GM10248 (cell line): ENCODE measurements at regions not wholly inside any gene's neighbourhood (a gene's known extent, or its start where the extent isn't known, plus 50 kb on each side); places are given as distances from the start of the nearest gene placed in this dataset.

Experiments used
- CTCF ChIA-PET: fragments of 300-600 bp; sonication (Branson Sonifier 250); formaldehyde crosslinking; extraction: SDS; loops from one replicate; lab custom pipeline; 2021; ENCODE audit warnings: antibody characterized with exemption; lab: Yijun Ruan, JAX
- POLR2A ChIA-PET: fragments of 350-650 bp; sonication (Branson Sonifier 250); formaldehyde crosslinking; extraction: SDS; loops from one replicate; lab custom pipeline; 2020; ENCODE audit warnings: antibody characterized with exemption; lab: Yijun Ruan, JAX
- DNase-seq: peaks from one replicate; pipeline ENCODE4 v3.0.0; 2012; ENCODE audit errors: extremely low spot score
- TF ChIP-seq, protein P1 (sequence below): IDR thresholded peaks from 2 replicates; pipeline ENCODE4 v1.5.1; 2012; ENCODE audit warnings: mild to moderate bottlenecking, low read depth; ENCODE audit errors: extremely low read depth, missing control alignments, control extremely low read depth

DNA sequence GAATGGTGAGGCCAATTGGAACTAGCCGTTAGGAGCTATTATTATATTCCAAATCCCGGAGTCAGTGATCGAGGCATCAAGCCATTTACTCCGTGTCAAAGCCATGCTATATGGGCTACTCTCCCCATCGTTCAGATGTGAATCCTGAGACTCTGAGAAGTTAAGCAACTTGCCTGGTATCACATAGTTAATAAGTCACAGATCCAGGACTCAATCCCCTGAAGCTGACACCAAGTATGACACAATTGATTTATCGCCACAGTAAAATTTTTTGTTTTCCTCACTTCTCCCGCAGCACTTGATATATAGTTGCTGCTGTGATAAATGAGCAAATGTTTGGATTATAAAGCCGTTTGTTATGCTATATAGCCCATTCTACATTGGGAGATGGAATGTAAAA, 50.8 kb upstream of the TSHZ2 start:
- CTCF ChIA-PET: interaction anchor here (1.3 kb wide), 1 partner anchor 19 kb away, joined by 4 read pairs; no protein-coding TSS in a partner anchor
- TF ChIP-seq, protein P1, sequence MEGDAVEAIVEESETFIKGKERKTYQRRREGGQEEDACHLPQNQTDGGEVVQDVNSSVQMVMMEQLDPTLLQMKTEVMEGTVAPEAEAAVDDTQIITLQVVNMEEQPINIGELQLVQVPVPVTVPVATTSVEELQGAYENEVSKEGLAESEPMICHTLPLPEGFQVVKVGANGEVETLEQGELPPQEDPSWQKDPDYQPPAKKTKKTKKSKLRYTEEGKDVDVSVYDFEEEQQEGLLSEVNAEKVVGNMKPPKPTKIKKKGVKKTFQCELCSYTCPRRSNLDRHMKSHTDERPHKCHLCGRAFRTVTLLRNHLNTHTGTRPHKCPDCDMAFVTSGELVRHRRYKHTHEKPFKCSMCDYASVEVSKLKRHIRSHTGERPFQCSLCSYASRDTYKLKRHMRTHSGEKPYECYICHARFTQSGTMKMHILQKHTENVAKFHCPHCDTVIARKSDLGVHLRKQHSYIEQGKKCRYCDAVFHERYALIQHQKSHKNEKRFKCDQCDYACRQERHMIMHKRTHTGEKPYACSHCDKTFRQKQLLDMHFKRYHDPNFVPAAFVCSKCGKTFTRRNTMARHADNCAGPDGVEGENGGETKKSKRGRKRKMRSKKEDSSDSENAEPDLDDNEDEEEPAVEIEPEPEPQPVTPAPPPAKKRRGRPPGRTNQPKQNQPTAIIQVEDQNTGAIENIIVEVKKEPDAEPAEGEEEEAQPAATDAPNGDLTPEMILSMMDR: no peak
- POLR2A ChIA-PET: no interaction called here
- DNase-seq: no peak

DNA sequence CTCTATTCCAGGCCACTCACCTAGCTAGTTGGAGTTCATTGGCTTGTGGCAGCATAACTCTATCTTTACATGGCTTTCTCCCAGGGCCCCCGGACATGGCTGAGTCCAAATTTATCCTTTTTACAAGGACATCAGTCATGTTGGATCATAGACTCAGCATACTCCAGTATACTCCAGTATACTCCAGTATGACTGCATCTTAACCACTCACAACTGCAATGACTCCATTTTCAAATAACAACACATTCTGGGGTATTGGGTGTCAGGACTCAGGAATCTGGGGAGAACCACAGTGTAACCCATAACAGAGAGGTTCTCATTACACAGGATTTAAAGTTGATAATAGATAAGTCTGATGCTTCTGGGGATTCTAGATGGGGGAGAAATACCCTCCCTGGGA, 53.8 kb upstream of the TSHZ2 start:
- DNase-seq: no peak
- ChIA-PET CTCF (interaction anchor here (1.8 kb wide), 1 partner anchor 16 kb away, joined by 5 read pairs; no protein-coding TSS in a partner anchor), POLR2A (no interaction called here)
- TF ChIP-seq, protein P1: no peak

DNA sequence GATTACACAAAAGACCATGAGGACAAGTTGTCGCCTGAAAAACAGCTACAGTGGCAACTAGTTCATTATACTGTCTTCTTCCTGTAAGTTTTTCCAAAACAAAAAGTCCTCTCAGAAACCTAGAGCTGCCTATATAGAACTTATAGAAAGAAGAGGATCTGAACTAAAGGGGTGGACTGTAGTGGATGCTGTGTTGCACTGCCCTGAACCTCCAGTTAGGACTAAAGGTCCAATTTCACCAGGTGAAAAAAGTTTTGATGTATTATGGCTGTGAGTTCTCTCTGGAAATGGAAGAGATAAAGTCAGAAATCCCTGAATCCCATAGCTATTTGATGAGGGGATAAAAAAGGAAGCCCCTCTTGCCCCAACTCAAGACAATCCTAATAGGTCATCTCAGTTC, 56.6 kb upstream of the TSHZ2 start:
- POLR2A ChIA-PET: no interaction called here
- TF ChIP-seq, protein P1: no peak
- DNase-seq: no peak
- CTCF ChIA-PET: interaction anchor here (0.9 to 1.9 kb wide), 2 partner anchors 8 to 13 kb away, joined by 4 read pairs; no protein-coding TSS in a partner anchor

DNA sequence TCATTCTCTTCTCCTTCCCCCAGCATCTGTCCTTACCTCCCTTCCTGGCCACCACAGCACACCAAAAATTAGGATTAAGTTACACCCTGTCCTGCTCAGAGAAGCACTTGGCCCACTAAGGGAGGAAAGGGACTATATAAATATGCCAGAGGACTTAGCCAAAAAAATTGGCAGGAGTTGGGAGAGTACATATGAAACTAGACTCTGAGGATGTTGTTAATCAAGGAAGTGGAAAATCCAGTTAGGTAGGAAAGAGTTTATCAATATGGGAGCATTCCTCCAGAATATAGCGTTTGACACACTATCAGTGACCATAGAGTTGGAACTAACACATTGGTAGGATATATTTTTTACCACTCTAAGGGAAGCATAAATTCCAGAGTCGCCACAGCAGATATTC, 57.3 kb upstream of the TSHZ2 start:
- DNase-seq: no peak
- ChIA-PET POLR2A (no interaction called here), CTCF (interaction anchor here (0.9 to 1.9 kb wide), 2 partner anchors 8 to 13 kb away, joined by 4 read pairs; no protein-coding TSS in a partner anchor)
- TF ChIP-seq, protein P1: no peak

DNA sequence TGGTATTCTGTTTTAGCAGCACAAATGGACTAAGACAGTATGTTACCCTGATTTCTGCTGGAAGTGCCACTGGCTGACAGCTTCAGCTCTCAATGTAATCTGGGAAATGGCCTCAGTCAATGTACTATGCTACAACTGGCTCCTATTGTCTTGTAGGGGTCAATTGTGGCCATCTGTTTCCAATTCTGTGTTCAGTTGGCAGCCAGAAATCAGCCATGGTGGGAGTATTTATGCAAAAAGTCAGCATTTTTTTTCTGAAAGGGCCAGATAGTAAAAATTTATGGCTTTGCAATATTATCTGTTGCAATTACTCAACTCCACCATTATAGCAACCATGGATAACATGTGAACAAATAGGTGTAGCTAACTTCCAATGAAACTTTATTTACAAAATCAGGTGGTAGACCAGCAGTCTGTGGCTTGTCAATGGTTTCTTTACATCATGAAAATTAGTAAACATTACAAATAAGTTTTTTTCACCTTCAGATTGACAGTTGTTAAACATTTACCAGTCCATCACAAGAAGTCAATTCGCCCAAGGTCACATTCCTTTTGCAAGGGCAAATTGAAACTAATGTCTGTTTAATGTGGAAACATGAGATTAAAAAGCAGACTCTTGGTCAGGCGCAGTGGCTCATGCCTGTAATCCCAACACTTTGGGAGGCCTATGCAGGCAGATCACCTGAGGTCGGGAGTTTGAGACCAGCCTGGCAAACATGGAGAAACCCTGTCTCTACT, 58.3 kb upstream of the TSHZ2 start:
- ChIA-PET POLR2A (no interaction called here), CTCF (interaction anchor here (1.5 to 1.9 kb wide), 2 partner anchors 10 to 12 kb away, joined by 4 read pairs; no protein-coding TSS in a partner anchor)
- DNase-seq: no peak
- TF ChIP-seq, protein P1: no peak

DNA sequence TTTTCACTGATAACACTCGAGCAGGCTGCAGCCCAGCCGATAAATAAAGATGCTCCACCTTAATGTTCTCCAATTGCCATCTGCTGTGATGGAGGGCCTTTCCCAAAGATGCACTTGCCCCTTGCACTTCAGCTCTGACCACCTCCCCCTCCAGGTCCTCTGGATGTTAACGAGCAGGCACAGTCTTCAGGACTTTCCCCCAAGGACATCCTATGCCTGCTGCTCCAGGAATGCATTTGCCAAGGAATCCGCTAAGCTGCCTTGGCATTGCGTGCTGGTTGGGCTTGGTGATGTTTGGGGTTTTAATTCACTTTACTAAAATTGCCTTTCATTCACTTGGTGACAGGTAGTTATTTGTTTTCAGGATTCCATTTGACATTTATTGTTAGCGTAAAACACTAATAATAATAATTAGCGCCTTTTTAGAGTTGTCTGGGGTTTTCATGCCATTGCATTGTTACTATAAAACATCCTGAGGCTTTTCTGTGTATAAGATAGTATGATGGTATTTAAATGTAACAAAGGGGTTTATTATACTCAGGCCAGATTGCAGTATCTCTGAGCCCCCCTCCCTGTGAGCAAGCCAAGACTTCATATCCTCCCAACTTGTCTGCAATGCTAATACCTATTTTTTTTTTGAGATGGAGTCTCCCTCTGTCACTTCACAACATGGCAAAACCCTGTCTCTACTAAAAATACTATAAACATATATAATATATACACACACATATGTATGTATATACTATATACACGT, 66.7 kb upstream of the TSHZ2 start:
- no peak for DNase-seq
- CTCF ChIA-PET: interaction anchor here (1.9 kb wide), 1 partner anchor 8 kb away, joined by 4 read pairs; no protein-coding TSS in a partner anchor
- POLR2A ChIA-PET: no interaction called here
- TF ChIP-seq, protein P1: no peak
